Glutamatergic neuron (in vitro differentiated cells): ENCODE measurements at regions not wholly inside any gene's neighbourhood (a gene's known extent, or its start where the extent isn't known, plus 50 kb on each side); places are given as distances from the start of the nearest gene placed in this dataset.
"Not testable (repeated sequence)": the region's sequence is repeated elsewhere in the genome, so short reads cannot be mapped to it uniquely, and the experiment has no call there.

ENCODE experiments used
- DNase-seq: peaks from one replicate; pipeline ENCODE4 v3.0.0; 2022
- H3K27ac Mint-ChIP-seq: one replicate; pipeline ENCODE4 v1.8.0; 2020; ENCODE audit warnings: mild to moderate bottlenecking, mixed read lengths, inconsistent platforms; ENCODE audit not compliant: unreplicated experiment
- H3K27me3 Mint-ChIP-seq: one replicate; pipeline ENCODE4 v1.8.0; 2020; ENCODE audit warnings: mild to moderate bottlenecking, moderate library complexity, mixed read lengths, inconsistent platforms; ENCODE audit not compliant: unreplicated experiment
- H3K36me3 Mint-ChIP-seq: one replicate; pipeline ENCODE4 v1.8.0; 2020; ENCODE audit warnings: mild to moderate bottlenecking, mixed read lengths, inconsistent platforms; ENCODE audit not compliant: unreplicated experiment
- H3K4me1 Mint-ChIP-seq: one replicate; pipeline ENCODE4 v1.8.0; 2020; ENCODE audit warnings: mild to moderate bottlenecking, low read depth, mixed read lengths, inconsistent platforms; ENCODE audit not compliant: unreplicated experiment
- H3K4me3 Mint-ChIP-seq: one replicate; pipeline ENCODE4 v1.8.0; 2020; ENCODE audit warnings: mild to moderate bottlenecking, mixed read lengths, inconsistent platforms; ENCODE audit not compliant: unreplicated experiment
- H3K9me3 Mint-ChIP-seq: one replicate; pipeline ENCODE4 v1.8.0; 2020; ENCODE audit warnings: mild to moderate bottlenecking, moderate library complexity, mixed read lengths, inconsistent platforms; ENCODE audit not compliant: unreplicated experiment
- TF ChIP-seq, protein P1 (sequence below): fragments of 200-600 bp; sonication (generic); IDR thresholded peaks from one replicate; pipeline ENCODE4 v1.5.0; 2021; ENCODE audit not compliant: partially characterized antibody, unreplicated experiment

DNA sequence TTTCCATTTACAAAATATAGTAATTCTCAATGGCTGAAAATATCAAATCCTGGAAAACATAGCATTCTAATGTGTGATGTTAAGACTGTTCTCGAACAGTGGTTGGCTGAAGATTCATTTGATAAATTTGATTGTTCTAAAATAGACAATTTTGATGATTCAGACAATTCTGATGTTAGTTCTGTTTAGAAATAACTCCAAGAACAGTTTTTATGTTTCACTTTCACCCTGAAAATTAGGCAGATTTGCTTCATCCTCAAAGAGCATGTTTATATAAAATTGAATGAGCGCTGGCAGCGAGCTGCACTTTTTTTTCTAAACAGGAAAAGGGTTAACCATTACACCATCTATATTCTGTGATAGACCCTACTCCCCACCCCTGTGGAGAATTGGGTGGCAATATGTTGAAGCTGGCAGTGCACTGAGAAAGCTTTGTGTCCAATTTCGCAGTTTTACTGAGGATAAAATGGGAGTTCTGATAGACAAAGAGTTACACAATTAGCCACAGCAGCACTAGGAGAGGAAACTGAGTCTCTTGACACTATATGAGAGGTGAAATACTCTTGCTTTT lies 69.6 kb upstream of the TMED7 start:
- Mint-ChIP-seq H3K27ac (no peak overlapping the region), H3K9me3 (no peaks in the 10 kb centered on the region), H3K36me3 (no peaks in the 10 kb centered on the region), H3K27me3 (no peaks in the 10 kb centered on the region), H3K4me3 (no peak overlapping the region), H3K4me1 (no peaks in the 10 kb centered on the region)
- TF ChIP-seq, protein P1, sequence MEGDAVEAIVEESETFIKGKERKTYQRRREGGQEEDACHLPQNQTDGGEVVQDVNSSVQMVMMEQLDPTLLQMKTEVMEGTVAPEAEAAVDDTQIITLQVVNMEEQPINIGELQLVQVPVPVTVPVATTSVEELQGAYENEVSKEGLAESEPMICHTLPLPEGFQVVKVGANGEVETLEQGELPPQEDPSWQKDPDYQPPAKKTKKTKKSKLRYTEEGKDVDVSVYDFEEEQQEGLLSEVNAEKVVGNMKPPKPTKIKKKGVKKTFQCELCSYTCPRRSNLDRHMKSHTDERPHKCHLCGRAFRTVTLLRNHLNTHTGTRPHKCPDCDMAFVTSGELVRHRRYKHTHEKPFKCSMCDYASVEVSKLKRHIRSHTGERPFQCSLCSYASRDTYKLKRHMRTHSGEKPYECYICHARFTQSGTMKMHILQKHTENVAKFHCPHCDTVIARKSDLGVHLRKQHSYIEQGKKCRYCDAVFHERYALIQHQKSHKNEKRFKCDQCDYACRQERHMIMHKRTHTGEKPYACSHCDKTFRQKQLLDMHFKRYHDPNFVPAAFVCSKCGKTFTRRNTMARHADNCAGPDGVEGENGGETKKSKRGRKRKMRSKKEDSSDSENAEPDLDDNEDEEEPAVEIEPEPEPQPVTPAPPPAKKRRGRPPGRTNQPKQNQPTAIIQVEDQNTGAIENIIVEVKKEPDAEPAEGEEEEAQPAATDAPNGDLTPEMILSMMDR: no peak
- no peak for DNase-seq

DNA sequence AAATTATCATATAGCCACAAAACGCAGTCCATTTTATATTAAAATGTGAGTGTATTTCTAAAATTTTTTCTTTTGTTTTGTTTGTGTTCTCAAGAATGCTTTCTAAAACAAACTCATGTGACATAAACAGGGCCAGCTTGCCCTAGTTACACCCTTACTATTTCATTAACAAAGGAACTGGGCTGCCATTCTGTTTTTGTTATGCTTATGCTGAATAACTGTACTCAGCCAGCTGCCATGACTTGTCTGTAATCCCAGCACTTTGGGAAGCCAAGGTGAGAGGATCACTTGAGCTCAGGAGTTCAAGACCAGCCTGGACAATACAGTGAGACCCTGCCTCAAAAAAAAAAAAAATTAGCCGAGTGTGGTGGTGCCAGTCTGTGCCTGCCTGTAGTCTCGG lies 66.0 kb upstream of the TMED7 start:
- DNase-seq, H3K27me3 Mint-ChIP-seq, H3K27ac Mint-ChIP-seq, H3K4me1 Mint-ChIP-seq, H3K36me3 Mint-ChIP-seq, H3K4me3 Mint-ChIP-seq, H3K9me3 Mint-ChIP-seq: not testable (repeated sequence)

DNA sequence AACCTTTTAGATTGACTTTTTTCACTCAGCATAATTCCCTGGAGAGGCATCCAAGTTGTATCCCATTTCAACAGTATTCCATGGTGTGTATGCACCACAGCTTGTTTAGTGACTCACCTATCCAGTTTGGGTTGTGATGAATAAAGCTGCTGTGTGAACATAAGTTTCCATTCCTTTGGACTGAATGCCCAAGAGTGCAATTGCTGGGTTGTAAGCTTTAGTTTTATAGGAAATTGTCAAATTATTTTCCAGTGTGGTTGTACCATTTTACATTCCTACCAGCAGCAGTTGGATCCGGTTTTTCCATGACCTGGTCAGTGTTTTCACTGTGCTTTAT lies 60.9 kb upstream of the TMED7 start:
- no peaks in the 10 kb centered on the region for H3K4me1 Mint-ChIP-seq
- no peak for DNase-seq
- TF ChIP-seq, protein P1: no peak
- no peaks in the 10 kb centered on the region for H3K36me3 Mint-ChIP-seq
- no peaks in the 10 kb centered on the region for H3K9me3 Mint-ChIP-seq
- no peak overlapping the region for H3K27ac Mint-ChIP-seq
- H3K4me3 Mint-ChIP-seq: no peak overlapping the region
- H3K27me3 Mint-ChIP-seq: no peaks in the 10 kb centered on the region

DNA sequence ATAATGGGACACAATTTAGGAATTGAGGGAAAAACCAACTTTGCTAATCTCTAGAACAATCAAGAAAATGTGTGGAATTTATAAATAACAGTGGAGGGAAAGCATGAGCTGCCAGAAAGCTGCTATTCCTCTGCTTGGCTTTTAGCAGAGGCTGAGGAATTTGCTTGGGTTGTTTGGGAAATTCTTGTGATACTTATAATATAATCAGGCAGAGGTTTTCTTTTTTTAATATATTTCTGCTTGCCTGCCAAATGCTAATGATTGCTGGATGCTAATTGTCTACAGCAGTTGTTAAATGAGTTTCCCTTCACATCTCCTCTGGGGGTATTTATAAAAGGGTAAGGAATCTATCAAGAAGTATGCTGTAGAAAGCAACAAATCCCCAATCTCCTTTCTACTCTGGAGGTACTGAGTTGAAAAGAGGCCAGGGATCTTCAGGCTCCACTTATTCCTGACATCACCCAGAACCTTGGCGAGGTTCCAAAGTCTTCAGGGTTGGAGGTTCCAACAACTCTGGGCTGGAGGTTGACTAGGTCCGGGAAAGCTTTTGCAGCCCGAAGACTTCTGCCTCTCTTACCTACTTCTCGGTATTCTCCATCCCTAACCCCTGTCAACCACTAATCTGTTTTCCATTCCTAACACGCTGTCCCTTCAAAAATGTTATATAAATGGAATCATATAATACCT lies 60.4 kb upstream of the TMED7 start:
- Mint-ChIP-seq H3K9me3 (no peaks in the 10 kb centered on the region), H3K27ac (no peak overlapping the region), H3K27me3 (no peaks in the 10 kb centered on the region), H3K4me1 (no peaks in the 10 kb centered on the region), H3K36me3 (no peaks in the 10 kb centered on the region), H3K4me3 (no peak overlapping the region)
- no peak for DNase-seq
- TF ChIP-seq, protein P1: no peak

DNA sequence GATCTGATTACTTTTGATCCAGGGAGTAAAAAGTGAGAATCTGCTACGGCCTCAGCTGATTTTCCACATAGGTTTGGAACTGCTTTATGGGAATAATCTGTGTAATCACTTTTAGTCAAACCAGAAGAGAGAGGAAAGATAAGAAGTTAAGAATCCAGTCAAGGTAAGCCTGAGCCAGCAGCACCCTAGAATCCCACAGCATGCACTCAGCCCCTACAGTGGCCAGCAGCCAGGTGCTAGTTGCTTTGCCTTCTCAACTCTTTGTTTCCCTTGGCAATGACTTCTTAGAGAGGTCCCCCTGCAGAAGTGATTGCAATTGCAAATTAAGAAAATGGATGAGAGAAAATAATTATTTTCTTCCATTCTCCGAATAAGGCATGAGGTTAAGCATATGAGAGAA lies 59.7 kb upstream of the TMED7 start:
- TF ChIP-seq, protein P1: no peak
- H3K27ac Mint-ChIP-seq: no peak overlapping the region
- H3K4me1 Mint-ChIP-seq: no peaks in the 10 kb centered on the region
- H3K9me3 Mint-ChIP-seq: no peaks in the 10 kb centered on the region
- no peaks in the 10 kb centered on the region for H3K36me3 Mint-ChIP-seq
- H3K27me3 Mint-ChIP-seq: no peaks in the 10 kb centered on the region
- no peak for DNase-seq
- no peak overlapping the region for H3K4me3 Mint-ChIP-seq
